ENCODE measurements at regions not wholly inside any gene's neighbourhood (a gene's known extent, or its start where the extent isn't known, plus 50 kb on each side); places are given as distances from the start of the nearest gene placed in this dataset.

DNA sequence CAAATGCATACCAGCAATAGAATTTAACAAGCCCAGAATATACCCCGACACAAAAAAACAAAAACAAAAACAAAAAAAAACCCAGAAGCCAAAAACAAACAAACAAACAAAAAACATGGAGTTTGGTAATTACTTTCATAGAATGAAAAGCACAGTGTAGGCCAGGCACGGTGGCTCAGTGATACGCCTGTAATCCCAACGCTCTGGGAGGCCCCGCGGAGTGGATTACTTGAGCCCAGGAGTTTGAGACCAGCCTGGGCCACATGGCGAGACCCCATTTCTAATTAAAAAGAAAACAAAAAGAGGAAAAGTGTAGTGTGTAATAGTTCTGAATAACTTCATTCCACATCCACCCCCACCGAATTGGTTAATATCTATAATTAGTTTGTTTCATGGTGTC is 1265.7 kb downstream of the NCAM2 start:
- Mint-ChIP-seq H3K36me3 (no peaks in the 10 kb centered on the region), H3K4me1 (no peaks in the 10 kb centered on the region), H3K4me3 (no peak overlapping the region), H3K9me3 (peaks cover 9% of the 10 kb centered on the region), H3K27ac (no peak overlapping the region)
- no peak for ATAC-seq
- no peak for DNase-seq (ENCODE audit: low spot score in 2 of 2)

DNA sequence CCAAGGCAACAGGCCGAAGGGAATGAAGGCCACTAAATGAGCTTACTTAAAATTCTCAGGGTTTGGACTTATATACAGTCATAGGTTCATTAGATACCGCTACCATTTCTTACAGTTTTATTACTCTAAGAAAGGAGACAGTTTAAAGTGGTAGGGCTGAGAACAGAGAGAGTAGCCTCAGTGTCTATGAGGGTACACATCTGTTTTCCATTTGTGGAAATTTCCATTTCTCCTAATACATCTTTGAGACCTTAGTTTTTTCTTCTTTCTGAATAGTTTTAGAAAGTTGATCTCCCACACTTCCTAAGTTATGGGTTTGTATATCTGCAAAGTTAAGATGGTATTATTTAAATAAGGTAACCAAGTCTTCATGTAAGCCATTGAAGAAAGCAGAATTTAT is 1279.1 kb downstream of the NCAM2 start:
- H3K9me3 Mint-ChIP-seq, result peaks cover 8% of the 10 kb centered on the region
- no peaks in the 10 kb centered on the region for H3K4me1 Mint-ChIP-seq
- no peak overlapping the region for H3K27ac Mint-ChIP-seq
- no peak overlapping the region for H3K4me3 Mint-ChIP-seq
- no peak for DNase-seq (ENCODE audit: low spot score in 2 of 2)
- ATAC-seq, result no peak
- H3K36me3 Mint-ChIP-seq, result no peaks in the 10 kb centered on the region

DNA sequence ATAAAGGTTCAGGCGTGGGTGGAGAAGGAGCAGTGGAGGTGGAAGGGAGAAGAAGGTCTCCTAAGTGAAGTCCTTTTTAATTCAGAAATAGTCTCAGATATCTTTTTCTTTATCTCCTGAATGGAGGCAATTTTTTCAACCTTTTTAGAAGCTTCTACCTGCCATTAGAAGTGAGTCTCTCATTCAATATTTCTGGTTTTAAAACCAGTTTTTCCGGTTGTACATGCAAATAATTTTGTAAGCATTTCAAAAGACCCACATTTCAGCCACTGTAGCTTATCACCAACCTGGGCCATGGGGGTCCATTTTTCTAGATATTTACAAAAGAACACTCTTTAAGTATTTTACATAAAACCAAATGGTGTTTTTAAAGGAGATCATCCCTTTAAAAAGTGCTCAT is 1280.2 kb downstream of the NCAM2 start:
- H3K9me3 Mint-ChIP-seq, result peaks cover 8% of the 10 kb centered on the region
- no peaks in the 10 kb centered on the region for H3K36me3 Mint-ChIP-seq
- no peak for ATAC-seq
- no peak overlapping the region for H3K4me3 Mint-ChIP-seq
- H3K27ac Mint-ChIP-seq, result no peak overlapping the region
- DNase-seq (ENCODE audit: low spot score in 2 of 2), result no peak
- no peaks in the 10 kb centered on the region for H3K4me1 Mint-ChIP-seq

DNA sequence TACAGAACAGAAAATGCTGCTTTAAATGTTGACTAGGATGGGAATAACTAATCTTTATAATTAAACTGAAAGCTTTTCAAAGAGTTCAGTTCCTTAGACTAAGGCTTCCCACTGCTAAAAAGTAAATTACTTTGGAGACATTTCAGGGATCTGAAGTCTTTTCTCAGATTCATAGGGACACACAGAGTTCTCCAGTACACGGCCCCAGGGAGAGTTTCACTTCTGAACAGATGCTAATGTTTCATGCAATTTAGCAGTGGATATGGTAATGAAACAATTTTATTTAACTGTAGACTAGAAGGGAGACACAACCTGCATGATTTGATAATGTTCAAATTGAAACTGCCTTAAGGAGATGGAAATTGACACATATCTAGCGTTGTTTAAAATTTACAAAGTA is 1282.6 kb downstream of the NCAM2 start:
- no peak for DNase-seq (ENCODE audit: low spot score in 2 of 2)
- Mint-ChIP-seq H3K36me3 (no peaks in the 10 kb centered on the region), H3K27ac (no peak overlapping the region), H3K9me3 (no peaks in the 10 kb centered on the region), H3K4me1 (no peaks in the 10 kb centered on the region), H3K4me3 (no peak overlapping the region)
- ATAC-seq, result no peak

- no peak for ATAC-seq
- Mint-ChIP-seq H3K9me3 (peaks cover 10% of the 10 kb centered on the region), H3K4me1 (no peaks in the 10 kb centered on the region), H3K27ac (no peak overlapping the region), H3K4me3 (no peak overlapping the region), H3K36me3 (no peaks in the 10 kb centered on the region)
- no peak for DNase-seq (ENCODE audit: low spot score in 2 of 2)
Observed at GRCh38 chr21:22288885-22289499, 1290.8 kb downstream of the NCAM2 start.

GRCh38 chr21:22292144-22292543 is 1293.9 kb downstream of the NCAM2 start:
- no peaks in the 10 kb centered on the region for H3K4me1 Mint-ChIP-seq
- H3K4me3 Mint-ChIP-seq, result no peak overlapping the region
- peaks cover 4% of the 10 kb centered on the region for H3K9me3 Mint-ChIP-seq
- H3K27ac Mint-ChIP-seq, result no peak overlapping the region
- H3K36me3 Mint-ChIP-seq, result no peaks in the 10 kb centered on the region
- ATAC-seq (no peak), DNase-seq (ENCODE audit: low spot score in 2 of 2) (no peak)

DNA sequence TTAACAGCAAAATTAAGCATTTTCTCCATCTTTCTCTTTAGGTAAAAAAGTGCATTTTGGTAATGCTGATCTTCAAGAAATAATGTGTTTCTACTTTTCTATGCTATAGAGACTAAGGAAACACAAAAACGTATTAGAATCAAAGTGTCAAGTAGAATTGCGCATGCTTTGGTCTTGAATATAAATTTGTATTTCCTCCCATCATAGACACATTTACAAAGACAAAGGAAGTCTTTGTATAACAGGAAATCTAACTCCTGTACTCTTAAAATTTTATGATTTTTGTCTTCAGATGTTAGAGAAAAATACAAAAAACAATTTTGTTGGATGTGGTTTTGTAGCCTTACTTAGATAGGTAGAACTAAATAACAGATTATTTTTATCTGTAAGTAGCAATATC is 1299.4 kb downstream of the NCAM2 start:
- no peaks in the 10 kb centered on the region for H3K4me1 Mint-ChIP-seq
- H3K36me3 Mint-ChIP-seq, result no peaks in the 10 kb centered on the region
- peaks cover 9% of the 10 kb centered on the region for H3K9me3 Mint-ChIP-seq
- ATAC-seq (no peak), DNase-seq (ENCODE audit: low spot score in 2 of 2) (no peak)
- no peak overlapping the region for H3K27ac Mint-ChIP-seq
- no peak overlapping the region for H3K4me3 Mint-ChIP-seq

DNA sequence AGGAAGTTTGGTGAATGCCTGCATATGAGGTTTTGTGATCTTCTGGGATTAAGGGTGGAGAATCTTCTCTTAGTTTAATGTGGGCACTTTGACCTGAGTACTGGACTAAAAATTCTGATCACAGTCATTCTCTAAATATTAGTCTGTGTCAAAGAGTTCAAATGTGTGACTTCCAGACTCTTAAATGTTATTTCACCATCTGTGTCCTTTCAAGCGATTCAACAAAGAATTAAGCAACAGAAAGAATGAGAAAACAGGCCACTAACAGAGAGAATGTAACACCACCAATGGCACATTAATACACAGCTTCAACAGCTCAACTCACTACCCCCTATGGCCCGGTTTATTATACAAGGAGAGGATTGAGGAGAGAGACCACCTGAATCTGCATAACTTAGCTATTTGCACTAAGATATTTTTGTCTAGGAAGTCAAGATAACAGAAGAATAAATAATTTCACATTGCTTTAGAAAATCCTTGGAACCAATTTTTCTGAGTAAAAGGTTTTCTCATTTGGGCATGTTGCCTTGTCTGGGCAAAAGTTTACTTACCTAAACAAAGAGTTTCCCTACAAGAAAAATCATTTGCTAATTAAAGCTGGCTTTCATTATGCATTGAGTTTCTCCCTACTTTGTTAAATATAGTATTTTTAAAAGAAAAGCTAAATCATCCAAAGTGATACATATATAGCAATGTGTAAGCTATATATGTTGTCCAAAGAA is 1313.7 kb downstream of the NCAM2 start:
- DNase-seq (ENCODE audit: low spot score in 2 of 2) (no peak), ATAC-seq (no peak)
- Mint-ChIP-seq H3K4me3 (no peak overlapping the region), H3K27ac (no peak overlapping the region), H3K4me1 (no peaks in the 10 kb centered on the region), H3K9me3 (peaks cover 23% of the 10 kb centered on the region), H3K36me3 (no peaks in the 10 kb centered on the region)

GRCh38 chr21:22314963-22315362 is 1316.8 kb downstream of the NCAM2 start:
- Mint-ChIP-seq H3K4me1 (no peaks in the 10 kb centered on the region), H3K9me3 (peaks cover 22% of the 10 kb centered on the region), H3K4me3 (no peak overlapping the region), H3K27ac (no peak overlapping the region), H3K36me3 (no peaks in the 10 kb centered on the region)
- ATAC-seq, result no peak
- DNase-seq (ENCODE audit: low spot score in 2 of 2), result no peak

DNA sequence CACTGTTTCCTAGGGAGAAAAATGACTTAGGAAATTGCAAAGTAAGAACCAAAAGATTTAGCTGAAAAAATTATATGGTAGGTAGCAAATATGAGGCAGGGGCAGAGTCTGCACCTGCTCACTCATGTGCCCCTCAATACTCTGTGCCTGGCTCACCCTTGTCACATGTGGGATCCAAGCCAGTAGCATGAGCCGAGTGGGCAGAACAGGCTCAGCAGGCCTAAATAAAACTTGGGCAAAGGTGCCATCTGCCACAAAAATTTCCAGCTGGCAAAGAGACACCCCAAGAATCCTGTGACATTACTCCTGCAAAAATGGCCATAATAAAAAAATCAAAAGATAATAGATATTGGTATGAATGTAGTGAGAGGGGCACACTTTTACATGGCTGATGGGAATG is 1321.2 kb downstream of the NCAM2 start:
- Mint-ChIP-seq H3K9me3 (peaks cover 22% of the 10 kb centered on the region), H3K27ac (no peak overlapping the region), H3K36me3 (no peaks in the 10 kb centered on the region), H3K4me3 (no peak overlapping the region), H3K4me1 (no peaks in the 10 kb centered on the region)
- ATAC-seq (no peak), DNase-seq (ENCODE audit: low spot score in 2 of 2) (no peak)

DNA sequence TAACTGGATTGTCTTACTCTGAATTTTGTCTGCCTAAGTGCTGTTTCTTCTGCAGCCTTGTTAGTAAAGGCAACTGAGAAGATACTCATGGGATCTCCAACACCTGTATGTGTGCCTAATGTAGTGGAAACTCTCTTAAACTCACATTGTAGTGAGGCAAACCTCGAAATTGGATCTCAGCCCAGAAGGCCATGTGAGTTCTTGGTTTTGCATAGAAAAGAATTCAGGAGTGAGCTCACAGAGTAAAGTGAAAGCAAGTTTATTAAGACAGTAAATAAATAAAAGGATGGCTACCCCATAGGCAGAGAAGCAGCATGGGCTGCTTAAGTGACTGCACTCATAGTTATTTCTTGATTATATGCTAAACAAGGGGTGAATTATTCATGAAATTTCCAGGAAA is 1344.7 kb downstream of the NCAM2 start:
- DNase-seq (ENCODE audit: low spot score in 2 of 2) (no peak), ATAC-seq (no peak)
- Mint-ChIP-seq H3K4me1 (no peaks in the 10 kb centered on the region), H3K27ac (no peak overlapping the region), H3K9me3 (peaks cover 20% of the 10 kb centered on the region), H3K36me3 (no peaks in the 10 kb centered on the region), H3K4me3 (no peak overlapping the region)

DNA sequence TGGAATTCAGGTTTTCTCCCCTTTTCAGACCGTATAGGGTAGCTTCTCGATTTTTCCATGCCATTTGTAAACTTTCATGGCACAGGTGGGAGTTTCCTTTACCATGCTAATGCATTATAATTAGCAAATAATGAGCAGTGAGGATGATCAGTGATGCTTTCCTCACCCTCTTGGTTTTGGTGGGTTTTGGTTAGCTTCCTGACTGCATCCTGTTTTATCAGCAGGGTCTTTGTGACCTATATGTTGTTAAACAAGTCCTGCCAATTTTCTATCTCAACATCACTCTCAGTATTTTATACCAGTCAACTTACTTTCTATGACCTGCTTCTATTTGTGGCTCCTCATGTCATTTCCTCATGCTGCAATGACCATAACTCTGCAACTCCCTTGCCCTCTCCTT is 1345.1 kb downstream of the NCAM2 start:
- no peaks in the 10 kb centered on the region for H3K36me3 Mint-ChIP-seq
- H3K4me3 Mint-ChIP-seq, result no peak overlapping the region
- no peak overlapping the region for H3K27ac Mint-ChIP-seq
- no peak for ATAC-seq
- H3K9me3 Mint-ChIP-seq, result peaks cover 20% of the 10 kb centered on the region
- H3K4me1 Mint-ChIP-seq, result no peaks in the 10 kb centered on the region
- no peak for DNase-seq (ENCODE audit: low spot score in 2 of 2)

GRCh38 chr21:22343721-22344120 is 1345.5 kb downstream of the NCAM2 start:
- ATAC-seq (no peak), DNase-seq (ENCODE audit: low spot score in 2 of 2) (no peak)
- no peaks in the 10 kb centered on the region for H3K4me1 Mint-ChIP-seq
- peaks cover 17% of the 10 kb centered on the region for H3K9me3 Mint-ChIP-seq
- H3K27ac Mint-ChIP-seq, result no peak overlapping the region
- no peaks in the 10 kb centered on the region for H3K36me3 Mint-ChIP-seq
- no peak overlapping the region for H3K4me3 Mint-ChIP-seq

DNA sequence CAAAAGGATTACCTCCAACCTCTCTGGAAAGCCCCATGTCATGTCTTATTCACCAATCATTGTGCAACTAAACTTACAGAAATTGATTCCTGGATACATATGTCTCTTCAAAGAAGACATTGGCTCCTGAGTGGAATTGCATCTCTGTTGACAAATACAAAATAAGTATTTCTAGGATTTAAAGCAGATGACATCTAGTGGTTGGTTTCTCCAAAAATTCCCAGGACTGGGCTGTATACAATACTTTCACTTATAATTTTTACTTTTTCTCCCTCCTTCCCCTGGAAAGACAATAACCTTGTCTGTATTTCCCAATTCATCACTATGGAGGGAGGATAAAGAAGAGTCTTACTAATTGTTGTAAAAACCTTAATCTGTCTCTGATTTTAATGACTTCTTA is 1347.4 kb downstream of the NCAM2 start:
- no peaks in the 10 kb centered on the region for H3K4me1 Mint-ChIP-seq
- H3K27ac Mint-ChIP-seq, result no peak overlapping the region
- no peak overlapping the region for H3K4me3 Mint-ChIP-seq
- no peaks in the 10 kb centered on the region for H3K36me3 Mint-ChIP-seq
- ATAC-seq (no peak), DNase-seq (ENCODE audit: low spot score in 2 of 2) (no peak)
- peaks cover 7% of the 10 kb centered on the region for H3K9me3 Mint-ChIP-seq

DNA sequence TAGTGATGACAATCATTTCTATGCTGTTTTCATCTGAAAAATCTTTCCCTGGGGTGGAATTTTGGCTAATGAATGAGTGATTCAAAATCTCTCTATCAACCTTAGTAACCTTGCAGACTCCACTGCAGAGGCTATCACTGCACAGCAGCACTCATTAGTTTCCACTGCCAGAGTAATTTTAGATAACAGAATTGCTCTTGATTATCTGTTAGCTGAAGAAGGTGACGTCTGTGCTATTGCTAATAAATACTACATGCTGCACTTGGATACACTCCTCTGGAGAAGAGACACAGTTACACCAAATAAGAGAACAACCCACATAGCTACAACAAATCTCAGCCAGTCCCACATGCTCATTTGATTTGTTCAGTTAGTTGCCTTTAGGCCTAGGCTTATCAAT is 1348.4 kb downstream of the NCAM2 start:
- Mint-ChIP-seq H3K4me3 (no peak overlapping the region), H3K4me1 (no peaks in the 10 kb centered on the region), H3K27ac (no peak overlapping the region), H3K36me3 (no peaks in the 10 kb centered on the region), H3K9me3 (peaks cover 3% of the 10 kb centered on the region)
- ATAC-seq (no peak), DNase-seq (ENCODE audit: low spot score in 2 of 2) (no peak)

DNA sequence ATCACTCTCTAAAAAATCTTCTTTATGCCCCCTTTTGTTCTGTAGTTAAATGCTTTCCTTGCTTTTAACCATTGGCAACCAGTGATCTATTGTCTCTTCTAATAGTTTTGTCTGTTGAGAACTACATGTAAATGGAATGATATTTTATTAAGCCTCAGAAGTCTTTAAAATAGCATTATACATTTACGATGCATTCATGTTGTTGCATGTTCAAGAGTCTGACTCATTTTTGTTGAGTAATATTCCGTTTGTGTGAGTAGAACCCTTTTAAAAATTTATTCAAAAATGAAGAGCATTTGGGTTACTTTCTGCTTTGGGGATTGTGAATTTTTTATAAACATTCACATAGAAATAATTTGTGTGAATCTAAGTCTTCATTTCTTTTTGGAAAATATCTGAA is 1352.9 kb downstream of the NCAM2 start:
- no peak overlapping the region for H3K27ac Mint-ChIP-seq
- H3K4me1 Mint-ChIP-seq, result no peaks in the 10 kb centered on the region
- no peak overlapping the region for H3K4me3 Mint-ChIP-seq
- DNase-seq (ENCODE audit: low spot score in 2 of 2), result no peak
- no peak for ATAC-seq
- H3K36me3 Mint-ChIP-seq, result no peaks in the 10 kb centered on the region
- peaks cover 3% of the 10 kb centered on the region for H3K9me3 Mint-ChIP-seq

Measured in stimulated activated effector memory CD8-positive, alpha-beta T cell treated with anti-CD3 and anti-CD28 coated beads, Interleukin-12 subunit alpha, Interleukin-12 subunit beta, amount 100 ng/mL, for 72 hours (primary cell).